Right ventricle myocardium inferior (tissue), 1 donor: ENCODE measurements at regions not wholly inside any gene's neighbourhood (a gene's known extent, or its start where the extent isn't known, plus 50 kb on each side); places are given as distances from the start of the nearest gene placed in this dataset.

Source experiments
- ATAC-seq: fragments of 200-7000 bp; cut with Tn5 transposase; one replicate; pipeline ENCODE4 v1.9.1; 2020; ENCODE audit warnings: mild to moderate bottlenecking, moderate library complexity
- DNase-seq: peaks from one replicate; pipeline ENCODE4 v3.0.0; 2021; ENCODE audit errors: missing footprints
- intact Hi-C: fragments of 100-400 bp; cut with DNase I; formaldehyde crosslinking; loops from one replicate; pipeline ENCODE4 v1.11.0; 2022
- donor health status: DM: no; HTN: yes; CAD: no; lungs with severe emphysema.

DNA sequence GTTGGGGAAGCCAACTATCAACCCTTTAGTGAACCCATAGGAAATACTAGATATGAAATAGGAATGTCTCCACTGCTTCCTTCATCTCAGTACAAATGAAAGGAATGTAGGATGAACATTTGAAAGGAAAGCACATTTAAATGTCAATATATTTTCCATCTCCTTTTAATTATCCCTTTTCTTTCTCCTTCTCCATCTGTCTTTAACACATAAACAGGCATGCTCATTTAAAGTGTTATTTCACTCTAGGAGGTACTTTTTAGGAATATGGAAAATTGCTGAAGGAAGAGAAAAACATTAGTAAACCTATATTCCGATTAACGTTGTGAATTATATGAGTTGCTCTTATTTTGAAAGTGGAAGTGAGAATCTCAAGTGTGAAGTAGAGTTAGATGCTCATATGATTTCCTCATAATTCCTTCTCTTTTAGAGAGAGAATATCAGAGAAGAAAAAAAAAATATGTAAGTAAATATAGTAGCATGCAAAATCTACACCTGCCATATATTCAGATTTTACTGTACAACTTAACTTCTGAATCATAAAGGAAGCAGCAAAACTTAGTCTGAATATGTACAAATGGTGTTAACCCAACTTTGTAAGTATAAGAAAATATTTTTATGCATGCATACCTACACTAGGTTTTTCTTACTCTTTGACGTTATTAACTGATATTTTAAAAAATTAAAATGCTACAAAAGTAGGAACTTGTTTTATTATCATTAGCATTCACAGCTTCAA, 406.9 kb upstream of the B3GALT2 start:
- intact Hi-C loops: loop anchor here (5.0 kb wide), 1 partner anchor 406 kb away; the partner anchor contains the start of gene B3GALT2
- no peak for ATAC-seq

DNA sequence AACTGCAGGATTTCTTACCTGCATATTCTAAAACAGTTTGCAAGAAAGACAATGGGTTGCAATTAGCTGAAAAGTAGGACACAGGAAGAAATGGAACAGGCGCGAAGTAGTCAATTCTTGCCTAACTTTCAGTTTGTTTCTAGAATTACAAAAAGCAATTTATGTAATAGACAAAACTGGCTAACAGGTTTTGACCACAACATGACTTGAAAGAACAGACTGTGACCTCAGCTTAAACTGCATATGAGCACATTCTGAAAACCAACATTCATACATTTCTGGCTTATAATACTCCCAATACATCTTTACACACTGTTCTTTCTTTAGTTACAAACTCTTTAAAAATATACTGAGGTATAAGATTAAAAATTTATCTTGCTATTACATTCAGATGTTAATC, 405.9 kb upstream of the B3GALT2 start:
- DNase-seq (no peak), ATAC-seq (no peak)
- intact Hi-C loops: loop anchor here (5.0 kb wide), 1 partner anchor 405 kb away; the partner anchor contains the start of gene B3GALT2

More for the DNA sequence above, 406.9 kb upstream of the B3GALT2 start:
- DNase-seq: no peak

DNA sequence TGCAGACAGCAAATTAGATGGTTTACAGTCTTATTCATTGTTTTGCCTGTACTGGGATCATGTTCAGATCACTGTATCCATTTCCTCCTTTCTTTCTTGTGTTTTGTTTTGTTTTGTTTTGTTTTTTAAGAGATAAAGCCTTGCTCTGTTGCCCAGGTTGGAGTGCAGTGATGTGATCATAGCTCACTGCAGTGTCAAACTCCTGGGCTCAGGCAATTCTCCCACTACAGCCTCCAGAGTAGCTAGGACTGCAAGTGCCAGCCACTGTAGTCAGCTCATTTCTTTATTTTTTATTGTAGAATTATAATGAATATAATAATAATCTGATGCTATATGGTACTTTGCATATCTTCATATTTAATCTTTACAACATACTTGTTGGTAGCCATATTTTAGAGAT, 403.7 kb upstream of the B3GALT2 start:
- ATAC-seq (peak; percentile 50), DNase-seq (no peak)
- intact Hi-C loops: loop anchor here (5.0 kb wide), 1 partner anchor 403 kb away; the partner anchor contains the start of gene B3GALT2

DNA sequence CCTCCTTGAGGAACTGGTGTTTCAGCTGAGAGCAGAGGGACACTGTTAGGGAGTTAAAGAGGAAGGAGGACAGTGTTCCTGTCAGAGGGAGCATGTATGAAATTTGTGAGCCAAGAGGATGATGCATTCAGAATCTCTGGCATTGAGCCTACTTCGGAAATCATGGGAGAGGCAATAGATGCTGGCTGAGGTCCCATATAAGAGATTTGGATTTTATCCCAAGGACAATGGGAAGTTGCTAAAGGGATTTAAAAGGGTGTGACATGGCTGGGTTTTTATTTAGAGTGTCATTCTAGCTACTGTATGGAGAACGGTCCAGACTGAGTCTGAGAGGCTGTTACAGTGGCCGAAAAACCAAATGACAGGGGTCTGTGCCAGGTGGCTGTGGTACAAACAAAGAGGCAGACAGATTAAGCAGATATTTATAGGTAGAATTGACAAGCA, 403.2 kb upstream of the B3GALT2 start:
- intact Hi-C loops: loop anchor here (5.0 kb wide), 1 partner anchor 402 kb away; the partner anchor contains the start of gene B3GALT2
- no peak for DNase-seq

DNA sequence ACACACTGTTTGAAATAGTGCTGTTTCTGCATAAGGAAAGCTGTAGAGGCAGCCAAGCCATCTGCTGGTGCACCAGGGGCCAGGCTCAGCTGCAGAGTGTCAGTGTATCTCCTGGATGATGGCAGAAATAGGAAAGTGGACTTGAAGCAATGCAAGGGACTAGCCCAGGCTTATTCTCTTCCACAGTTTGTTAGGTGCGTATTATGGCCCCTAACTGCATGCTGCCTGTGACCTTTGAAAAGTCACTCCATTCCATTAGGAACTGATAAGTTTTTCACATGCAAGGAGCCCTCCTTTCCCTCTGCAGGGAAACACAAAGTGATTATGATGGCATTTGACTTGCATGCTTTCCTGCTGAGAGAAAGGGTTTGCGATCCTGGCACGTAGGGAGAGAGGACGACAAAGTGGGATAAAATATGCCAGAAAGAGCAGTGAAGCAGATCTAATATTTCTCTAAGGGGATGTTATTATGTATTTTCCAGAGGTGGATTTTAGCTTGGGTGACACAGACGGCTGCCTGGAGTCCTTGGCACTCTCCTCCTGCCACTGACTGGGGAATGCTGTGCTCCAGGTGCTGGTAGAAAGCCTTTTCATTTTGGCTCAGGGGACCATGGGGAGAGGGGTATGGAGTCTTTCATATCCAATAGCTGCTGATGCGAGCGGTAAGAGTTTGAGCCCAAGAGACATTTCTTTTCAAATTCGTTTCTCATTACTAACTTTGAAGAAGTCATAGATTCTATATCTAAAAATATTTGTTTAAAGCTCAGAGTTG, 402.1 kb upstream of the B3GALT2 start:
- DNase-seq: peak; percentile 14
- intact Hi-C loops: no loop called here
- ATAC-seq: peak; percentile 45

More for the DNA sequence above, 403.2 kb upstream of the B3GALT2 start:
- ATAC-seq: peak; percentile 73

DNA sequence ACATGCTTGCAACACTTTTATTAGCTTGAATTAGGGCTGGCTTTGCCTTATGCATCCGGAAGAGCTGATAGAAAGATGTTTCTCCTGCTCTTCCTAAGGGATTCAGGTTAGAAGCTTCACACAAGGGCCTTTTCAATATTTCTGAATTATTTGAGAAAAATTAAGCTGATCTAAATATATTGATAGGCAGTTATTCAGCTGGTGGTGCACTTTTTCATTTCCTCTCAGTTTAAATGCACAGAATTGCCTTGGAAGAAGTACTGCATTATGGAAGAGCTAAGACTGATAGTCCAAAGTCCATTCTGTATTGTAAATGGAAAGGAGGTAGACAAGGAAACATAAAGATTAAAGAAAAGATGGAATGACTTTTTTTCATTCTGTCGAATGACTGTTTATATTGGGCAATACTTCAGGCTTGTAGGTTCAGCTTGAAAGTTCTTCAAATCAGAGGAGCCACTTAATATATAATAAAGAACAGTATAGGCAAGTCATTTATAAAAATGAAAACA, 398.4 kb upstream of the B3GALT2 start:
- ATAC-seq: no peak
- no peak for DNase-seq
- intact Hi-C loops: no loop called here

DNA sequence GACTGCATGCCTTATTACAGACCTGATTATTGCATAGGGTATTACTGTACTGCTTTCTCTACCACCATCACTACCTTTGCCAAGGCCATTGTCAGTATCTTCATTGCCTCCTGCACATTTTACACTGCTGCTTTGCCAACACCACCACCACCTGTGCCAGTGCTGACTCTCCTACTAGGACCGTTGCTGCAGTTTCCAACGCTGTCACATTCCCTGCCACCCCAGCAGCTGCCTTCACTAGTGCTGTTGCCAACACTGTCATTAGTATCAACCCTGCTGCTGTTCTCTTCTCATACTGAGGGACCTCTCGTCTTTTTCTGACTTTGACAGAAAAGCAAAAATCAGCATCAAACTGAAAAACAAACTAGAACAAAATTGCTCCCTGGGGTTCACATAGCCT, 394.9 kb upstream of the B3GALT2 start:
- ATAC-seq (peak; percentile 83), DNase-seq (peak; percentile 27)
- intact Hi-C loops: no loop called here

DNA sequence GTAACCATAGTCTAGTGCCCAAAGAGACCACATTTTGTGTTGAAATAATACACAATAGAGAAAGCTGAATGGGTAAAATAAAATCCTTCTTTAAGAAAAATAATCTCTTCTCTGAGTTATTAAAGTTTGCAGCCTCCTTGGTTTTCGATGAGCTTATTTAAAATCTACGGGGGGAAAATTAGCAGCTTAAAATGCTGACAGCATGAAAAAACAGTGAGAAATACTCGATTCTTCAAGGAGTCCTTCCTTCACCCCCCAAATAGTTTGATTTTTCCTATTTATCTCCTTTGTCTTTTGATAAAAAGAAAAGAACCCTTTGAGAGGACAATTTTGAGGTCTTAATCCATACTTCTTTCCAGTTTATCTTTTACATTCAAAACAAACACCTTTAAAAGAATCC, 394.0 kb upstream of the B3GALT2 start:
- DNase-seq: no peak
- ATAC-seq: no peak
- intact Hi-C loops: no loop called here

DNA sequence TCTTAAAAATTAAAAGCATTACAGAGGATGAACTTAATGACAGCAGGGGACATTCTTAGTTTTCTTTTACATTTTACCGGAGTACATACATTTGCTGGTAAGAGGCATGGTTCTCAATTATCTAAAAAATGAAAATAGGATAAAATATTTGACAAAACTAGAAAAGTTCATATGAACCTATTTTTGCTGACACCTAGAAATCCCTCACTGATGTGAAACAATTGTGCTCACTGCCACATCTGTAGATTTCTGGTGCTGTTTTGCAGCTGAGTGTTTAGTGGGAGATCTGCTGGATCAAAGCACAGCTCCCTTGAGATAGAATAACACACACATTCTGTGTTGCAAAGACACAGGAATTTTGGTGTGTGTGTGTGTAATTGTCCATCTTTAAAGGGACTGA, 392.9 kb upstream of the B3GALT2 start:
- intact Hi-C loops: no loop called here
- ATAC-seq (no peak), DNase-seq (no peak)

DNA sequence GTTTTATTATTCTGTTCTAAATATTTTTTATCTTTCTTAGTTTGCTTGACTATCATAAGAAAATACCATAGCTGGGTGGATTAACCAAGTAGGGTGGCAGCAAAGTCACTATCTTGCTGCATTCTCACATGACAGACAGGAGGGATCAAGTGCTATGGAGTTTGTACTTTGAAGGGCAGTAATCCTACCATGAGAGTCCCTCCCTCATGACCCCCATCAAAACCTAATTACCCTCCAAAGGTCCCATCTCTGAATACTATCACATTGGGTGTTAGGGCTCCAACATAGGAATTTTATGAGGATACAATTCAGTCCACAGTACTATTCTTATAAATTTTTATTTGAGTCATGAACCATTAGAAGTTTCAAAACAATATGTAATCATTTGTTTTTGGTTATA, 388.5 kb upstream of the B3GALT2 start:
- ATAC-seq (no peak), DNase-seq (no peak)
- intact Hi-C loops: no loop called here

DNA sequence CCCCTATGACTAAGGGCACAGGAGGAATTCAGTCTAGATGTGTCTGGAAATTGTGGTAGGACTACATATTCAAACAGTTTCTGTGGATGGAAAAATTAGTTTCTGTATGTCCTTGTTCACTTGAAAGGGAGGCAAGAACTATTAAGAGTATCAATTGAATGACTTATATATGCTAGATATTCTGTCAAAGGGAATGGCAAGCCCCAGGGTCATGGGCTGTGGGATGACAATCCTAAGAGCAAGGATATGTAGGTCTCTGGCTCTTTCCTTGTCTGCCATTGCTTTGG, 383.5 kb upstream of the B3GALT2 start:
- intact Hi-C loops: no loop called here
- DNase-seq: no peak
- ATAC-seq: no peak

DNA sequence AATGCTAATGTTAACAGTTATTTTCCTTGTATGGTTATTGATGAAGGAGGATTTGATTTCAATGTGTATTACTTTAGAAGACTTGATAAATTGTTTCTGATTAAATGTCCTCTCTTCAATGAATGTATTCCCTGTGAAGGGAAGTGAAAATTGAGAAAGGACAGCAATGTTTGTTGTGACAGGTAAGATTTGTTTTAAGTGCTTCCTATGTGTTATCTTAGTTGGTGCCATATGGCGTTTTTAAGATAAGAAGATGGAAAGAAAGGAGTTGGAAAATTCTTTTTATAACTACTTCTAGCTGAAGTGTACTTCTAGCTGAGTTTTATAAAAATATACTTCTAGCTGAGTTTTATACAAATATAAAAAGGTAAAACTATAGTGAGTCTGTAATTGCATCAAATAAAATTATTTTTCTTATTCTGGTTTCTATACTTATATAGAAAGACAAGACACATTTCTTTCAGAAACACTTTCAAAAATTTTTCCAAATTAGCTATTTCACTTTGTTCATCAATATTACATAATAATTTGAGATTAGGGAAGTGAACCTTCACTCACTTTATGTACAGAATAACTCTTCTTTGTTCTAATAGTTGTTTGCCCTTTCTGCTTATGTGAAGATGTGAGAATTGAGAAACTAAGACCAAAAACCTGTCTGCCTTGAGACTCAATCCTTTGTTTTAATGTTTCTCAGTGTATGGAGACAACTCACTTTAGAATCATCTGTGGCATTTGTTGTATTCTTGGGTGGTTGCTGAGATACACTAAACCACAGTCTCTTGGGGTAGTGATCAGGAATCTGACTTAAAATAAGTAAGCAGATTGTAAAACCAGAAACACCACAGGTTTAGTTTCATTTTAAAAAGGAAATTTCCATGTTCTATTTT, 382.9 kb upstream of the B3GALT2 start:
- DNase-seq (no peak), ATAC-seq (no peak)
- intact Hi-C loops: no loop called here

DNA sequence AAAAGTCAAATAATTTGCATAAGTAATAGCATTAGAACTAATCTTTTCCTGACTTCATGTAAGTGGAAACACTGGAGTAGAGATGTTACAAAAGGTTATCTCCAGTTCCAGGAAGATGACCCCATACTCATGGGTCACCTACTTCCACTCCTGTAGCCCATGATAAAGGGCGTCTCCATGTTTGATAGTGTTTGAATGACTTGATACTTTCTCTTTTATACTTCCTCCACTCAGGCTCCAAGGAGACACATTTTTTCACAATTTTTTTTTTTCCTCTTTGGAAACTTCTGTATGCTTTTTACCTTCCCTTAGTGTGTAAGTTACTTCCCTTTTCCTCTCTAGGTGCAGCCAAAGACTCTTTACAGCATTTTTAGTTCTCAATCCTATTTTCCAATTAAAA, 382.1 kb upstream of the B3GALT2 start:
- DNase-seq (no peak), ATAC-seq (no peak)

DNA sequence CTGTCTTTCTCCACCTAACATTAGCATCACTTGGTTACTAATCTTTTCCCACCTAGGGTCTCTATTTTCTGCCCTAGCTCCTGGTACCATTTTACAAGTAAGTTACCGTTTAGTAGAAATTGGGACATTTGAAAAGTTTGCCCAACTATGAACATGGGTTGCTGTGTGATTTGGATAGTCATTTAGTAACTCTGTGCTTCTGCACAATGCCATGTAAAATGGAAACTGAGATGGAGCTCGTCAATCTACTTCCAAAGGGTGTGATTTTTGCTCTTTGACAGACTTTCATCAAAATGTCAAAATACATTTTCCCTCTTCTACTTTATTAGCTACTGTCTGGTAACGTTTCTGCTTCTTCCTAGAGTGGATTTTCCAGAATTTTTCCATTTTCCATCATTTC, 381.5 kb upstream of the B3GALT2 start:
- intact Hi-C loops: no loop called here
- DNase-seq (no peak), ATAC-seq (no peak)

More for the DNA sequence above, 382.1 kb upstream of the B3GALT2 start:
- intact Hi-C loops: no loop called here

DNA sequence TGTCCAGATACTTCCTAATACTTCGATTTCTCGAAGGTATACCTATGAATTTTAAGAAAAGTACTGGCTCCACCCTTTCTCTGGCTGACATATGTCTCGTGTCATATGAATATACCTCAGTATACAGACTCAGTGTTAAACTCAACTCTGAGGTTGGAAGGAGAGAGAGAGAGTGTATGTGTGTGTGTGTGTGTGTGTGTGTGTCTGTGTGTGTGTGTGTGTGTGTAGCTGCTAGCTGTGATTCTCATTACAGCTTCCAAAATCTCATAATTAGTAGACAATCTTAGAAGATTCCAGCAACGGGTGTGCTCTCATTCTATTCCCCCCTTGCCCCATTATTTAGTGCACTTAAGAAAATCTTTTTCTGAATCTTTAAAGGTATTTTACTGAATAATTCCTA, 380.3 kb upstream of the B3GALT2 start:
- ATAC-seq: no peak
- DNase-seq: no peak
- intact Hi-C loops: no loop called here

DNA sequence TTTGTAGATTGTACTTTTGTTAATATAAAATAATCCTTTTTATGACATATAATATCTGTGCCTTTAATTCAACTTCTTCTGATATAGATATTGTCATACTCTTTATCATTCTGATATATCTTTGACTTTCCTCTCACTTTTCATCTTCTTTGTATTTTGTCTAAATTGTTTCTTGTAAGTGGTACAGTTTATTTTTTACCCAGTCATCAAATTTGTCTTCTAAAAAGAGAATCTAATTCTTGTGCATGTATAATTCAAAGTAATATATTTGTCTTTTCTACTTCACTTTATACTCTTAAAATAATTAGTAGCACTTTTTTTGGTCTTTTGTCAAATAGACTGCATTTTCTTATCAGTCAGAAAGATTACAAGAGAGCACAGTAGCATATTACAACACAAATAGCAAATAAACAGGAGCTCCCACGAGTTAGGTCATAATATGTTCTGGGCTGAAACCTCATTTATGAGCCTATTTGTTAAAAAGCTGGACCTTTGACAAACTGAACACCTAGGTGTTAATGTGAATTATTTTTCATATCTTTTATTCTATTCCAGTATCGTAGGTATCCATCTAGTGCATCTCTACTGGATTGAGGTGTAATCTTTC, 379.7 kb upstream of the B3GALT2 start:
- DNase-seq: no peak
- intact Hi-C loops: no loop called here
- no peak for ATAC-seq

DNA sequence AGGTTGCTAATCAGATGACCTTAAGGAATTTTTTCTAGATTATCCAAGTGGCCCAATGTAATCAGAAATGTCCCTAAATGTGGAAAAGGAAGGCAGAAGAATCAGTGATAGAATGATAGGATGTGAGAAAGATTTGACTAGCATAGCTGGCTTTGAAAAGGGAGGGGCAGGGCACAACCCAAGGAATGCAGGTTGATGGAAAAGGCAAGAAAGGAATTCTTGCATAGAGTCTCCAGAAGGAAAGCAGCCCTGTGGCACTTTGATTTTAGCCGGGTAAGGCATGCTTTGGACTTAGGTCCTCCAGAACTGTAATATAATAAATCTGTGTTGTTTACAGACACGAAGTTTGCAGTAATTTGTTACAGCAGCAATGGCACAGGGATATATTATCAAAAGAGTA, 375.7 kb upstream of the B3GALT2 start:
- ATAC-seq (no peak), DNase-seq (no peak)
- intact Hi-C loops: no loop called here

DNA sequence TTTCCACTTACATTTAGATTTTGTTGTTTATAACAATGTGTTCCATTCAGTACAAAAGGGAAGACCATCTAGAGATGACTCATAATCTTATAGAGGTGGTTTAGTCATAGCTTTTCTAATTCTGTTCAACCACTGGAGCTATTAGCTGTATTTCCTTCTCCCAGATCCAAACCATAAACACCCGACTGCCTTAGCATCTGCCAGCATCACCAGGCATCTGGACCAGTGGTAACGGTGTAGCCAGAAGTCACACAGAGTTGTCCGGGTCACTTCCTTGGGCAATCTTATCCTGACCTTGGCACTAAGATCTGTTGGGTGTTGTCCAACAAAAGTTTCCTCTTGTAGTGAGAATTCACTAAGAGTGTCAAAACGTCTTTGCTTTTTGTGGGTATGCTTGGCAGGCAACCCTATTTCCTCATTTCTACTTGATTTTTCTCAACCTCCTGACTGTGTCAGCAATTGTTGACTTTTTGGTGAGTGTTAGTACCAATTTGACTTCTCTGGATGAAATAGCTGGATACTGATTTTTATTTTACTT, 372.1 kb upstream of the B3GALT2 start:
- intact Hi-C loops: no loop called here
- no peak for DNase-seq
- no peak for ATAC-seq
